ENCODE measurements at regions not wholly inside any gene's neighbourhood (a gene's known extent, or its start where the extent isn't known, plus 50 kb on each side); places are given as distances from the start of the nearest gene placed in this dataset.

GRCh38 chr7:23941551-23941950 lies 231.5 kb downstream of the STK31 start:
- Histone ChIP-seq H4K91ac (ENCODE audit: insufficient read depth, low read depth, low read length) (no peak overlapping the region), H2BK5ac (ENCODE audit: low read depth, low read length, poor library complexity, severe bottlenecking) (no peak overlapping the region), H3K14ac (replicated peaks; ENCODE audit: low read depth, low read length) (no peak overlapping the region), H3K4me2 (ENCODE audit: low read depth, low read length) (no peak overlapping the region), H3K23ac (ENCODE audit: low read depth, low read length) (no peak overlapping the region), H3K79me1 (ENCODE audit: low read depth in 1 of 2, low read length in 2 of 2) (no peaks in the 10 kb centered on the region), H4K20me1 (ENCODE audit: insufficient read depth, low read length) (no peaks in the 10 kb centered on the region), H3K9me1 (ENCODE audit: insufficient read depth, low read length) (no peaks in the 10 kb centered on the region), H3K4me1 (ENCODE audit: control insufficient read depth, insufficient read depth, low read length) (no peaks in the 10 kb centered on the region), H3K4ac (ENCODE audit: low read depth, low read length) (no peak overlapping the region), H2AFZ (replicated peaks; ENCODE audit: low read length, poor library complexity) (no peak overlapping the region), H3K4me3 (ENCODE audit: insufficient read depth, low read depth, low read length) (no peak overlapping the region), H2BK15ac (ENCODE audit: low read depth, low read length) (no peak overlapping the region), H3K27ac (ENCODE audit: insufficient read depth, low read length) (no peak overlapping the region), H2BK20ac (ENCODE audit: low read depth, low read length) (no peak overlapping the region), H3K27me3 (ENCODE audit: control insufficient read depth, insufficient read depth, low read length) (no peaks in the 10 kb centered on the region), H3K18ac (ENCODE audit: low read depth, low read length) (no peak overlapping the region), H3K36me3 (ENCODE audit: control insufficient read depth, insufficient read depth, low read length) (no peaks in the 10 kb centered on the region), H4K5ac (ENCODE audit: low read depth, low read length) (no peak overlapping the region), H2BK120ac (ENCODE audit: low read depth, low read length) (no peak overlapping the region), H3K9ac (ENCODE audit: low read depth, low read length) (no peak overlapping the region), H3K56ac (ENCODE audit: extremely low read depth, insufficient read depth, low read length) (no peak overlapping the region), H2AK5ac (ENCODE audit: low read depth, low read length) (no peak overlapping the region), H4K8ac (ENCODE audit: low read depth in 2 of 2, low read length in 2 of 2) (no peak overlapping the region), H3K9me3 (ENCODE audit: control insufficient read depth, insufficient read depth, low read length) (no peaks in the 10 kb centered on the region; the same call in 1 of the 2 replicates), H2AK9ac (replicated peaks; ENCODE audit: low read depth, low read length, poor library complexity) (no peak overlapping the region)
- no peak for ATAC-seq (ENCODE audit: low read depth)
- no TSS peak for BruUV-seq (replicated peaks)
- ChIA-PET CTCF (no interaction called here), POLR2A (ENCODE audit: unreplicated experiment) (no interaction called here)
- no peak for TF ChIP-seq FOS (IDR thresholded peaks at IDR 0.05; ENCODE audit: low read depth, low read length)
- TF ChIP-seq RAD21 (IDR thresholded peaks at IDR 0.05; ENCODE audit: low read length), result no peak
- TF ChIP-seq RCOR1 (IDR thresholded peaks at IDR 0.05; ENCODE audit: insufficient replicate concordance, low read length), result no peak
- no peak for TF ChIP-seq RFX5 (IDR thresholded peaks at IDR 0.05; ENCODE audit: low read depth, low read length)
- no CpG with 5 or more reads among the region's 1 CpG for WGBS, 2 experiments (ENCODE audit: extremely low coverage in 2 of 2, insufficient read length in 1 of 2)
- in situ Hi-C loops (cut with MboI; ENCODE audit: low sequenced_read_pairs), result loop anchor here (25.0 kb wide), 1 partner anchor 721 kb away; no protein-coding TSS in a partner anchor
- intact Hi-C loops (cut with micrococcal nuclease), result no loop called here
- DNase-seq, result no peak
- dilution Hi-C loops (cut with HindIII; ENCODE audit: low sequenced_read_pairs, unreplicated experiment), result no loop called here

All from IMR-90 (cell line).